GM18858 (cell line): ENCODE measurements at regions not wholly inside any gene's neighbourhood (a gene's known extent, or its start where the extent isn't known, plus 50 kb on each side); places are given as distances from the start of the nearest gene placed in this dataset.

Experiments used
- ATAC-seq: cut with Tn5 transposase; IDR thresholded peaks from one replicate; pipeline ENCODE4 v1.9.1; 2021; ENCODE audit not compliant: unreplicated experiment

- no peak for ATAC-seq
Measured at GRCh38 chr3:23019596-23020300, 183.4 kb upstream of the UBE2E2 start.

GRCh38 chr3:23028294-23028693, 174.8 kb upstream of the UBE2E2 start:
- no peak for ATAC-seq

GRCh38 chr3:23029001-23029400, 174.1 kb upstream of the UBE2E2 start:
- no peak for ATAC-seq

- ATAC-seq: no peak
Measured at GRCh38 chr3:23035927-23036640, 167.0 kb upstream of the UBE2E2 start.

GRCh38 chr3:23036728-23037127, 166.4 kb upstream of the UBE2E2 start:
- ATAC-seq: peak; percentile 83

- no peak for ATAC-seq
Measured at GRCh38 chr3:23038471-23038870, 164.7 kb upstream of the UBE2E2 start.

- no peak for ATAC-seq
Measured at GRCh38 chr3:23041918-23042696, 161.0 kb upstream of the UBE2E2 start.

GRCh38 chr3:23044463-23044862, 158.7 kb upstream of the UBE2E2 start:
- ATAC-seq: no peak

- no peak for ATAC-seq
Measured at GRCh38 chr3:23046536-23046935, 156.6 kb upstream of the UBE2E2 start.

GRCh38 chr3:23051240-23052140, 151.6 kb upstream of the UBE2E2 start:
- no peak for ATAC-seq

- no peak for ATAC-seq
Measured at GRCh38 chr3:23052208-23052607, 150.9 kb upstream of the UBE2E2 start.

GRCh38 chr3:23052620-23053019, 150.5 kb upstream of the UBE2E2 start:
- no peak for ATAC-seq

GRCh38 chr3:23055733-23056376, 147.3 kb upstream of the UBE2E2 start:
- peak; percentile 91 for ATAC-seq

- no peak for ATAC-seq
Measured at GRCh38 chr3:23062582-23062981, 140.5 kb upstream of the UBE2E2 start.

- no peak for ATAC-seq
Measured at GRCh38 chr3:23062982-23063381, 140.1 kb upstream of the UBE2E2 start.

GRCh38 chr3:23067116-23067515, 136.0 kb upstream of the UBE2E2 start:
- no peak for ATAC-seq

- ATAC-seq: no peak
Measured at GRCh38 chr3:23068016-23068728, 135.0 kb upstream of the UBE2E2 start.

GRCh38 chr3:23071296-23071695, 131.8 kb upstream of the UBE2E2 start:
- peak; percentile 19 for ATAC-seq

GRCh38 chr3:23071758-23072157, 131.4 kb upstream of the UBE2E2 start:
- ATAC-seq: peak; percentile 89

- no peak for ATAC-seq
Measured at GRCh38 chr3:23072693-23073092, 130.4 kb upstream of the UBE2E2 start.
